HCT116 (cell line): ENCODE measurements at regions not wholly inside any gene's neighbourhood (a gene's known extent, or its start where the extent isn't known, plus 50 kb on each side); places are given as distances from the start of the nearest gene placed in this dataset.

Experiments used
- ATAC-seq: fragments of 200-7000 bp; cut with Tn5 transposase; 2 replicates; pipeline ENCODE4 v1.9.1; 2020; ENCODE audit warnings: mild to moderate bottlenecking, moderate library complexity
- BruUV-seq: library from RNA; stranded (reverse); fragments of 400-500 nt; replicated peaks from 2 replicates; lab custom pipeline; 2021; lab: Mats Ljungman, UMichigan
- CTCF ChIA-PET: fragments of 300-600 bp; sonication (Branson Sonifier 250); formaldehyde crosslinking; loops from one replicate; lab custom pipeline; 2021; ENCODE audit warnings: antibody characterized with exemption; lab: Charles Lee
- POLR2A ChIA-PET: fragments of 300-600, 350-600 bp; sonication (Branson Sonifier 250); formaldehyde crosslinking; loops from one replicate; lab custom pipeline; 2021; ENCODE audit warnings: antibody characterized with exemption; lab: Charles Lee
- RAD21 ChIA-PET, 2 experiments: fragments of 300-600 bp; sonication (Branson Sonifier 250); formaldehyde crosslinking; loops; one replicate each; lab custom pipeline; 2023; ENCODE audit warnings: low total read pairs in 2 of 2; ENCODE audit not compliant: uncharacterized antibody in 2 of 2, unreplicated experiment in 2 of 2, low non-redundant PET in 1 of 2; lab: Charles Lee
- DNase-seq: peaks from one replicate; pipeline ENCODE4 v3.0.0-alpha.2; 2010; ENCODE audit warnings: low read depth, low spot score
- H2AFZ ChIP-seq: fragments of 200-600 bp; shearing (Covaris generic), sonication (generic); 2 replicates; pipeline ENCODE4 v1.6.1; 2017; ENCODE audit warnings: low read depth, mixed run types, mixed read lengths, antibody characterized with exemption, low read length; ENCODE audit not compliant: poor library complexity, severe bottlenecking
- H3K27ac ChIP-seq: 2 replicates; pipeline ENCODE4 v1.5.1; 2012; ENCODE audit warnings: low read depth, low read length
- H3K27me3 ChIP-seq: fragments of 200-600 bp; sonication (generic); 2 replicates; pipeline ENCODE4 v1.6.1; 2016; ENCODE audit warnings: mixed run types, low read length, mixed read lengths; ENCODE audit not compliant: insufficient read depth
- H3K36me3 ChIP-seq, 2 experiments: fragments of 200-500 bp in 1 of 2; fragments of 200-600 bp in 1 of 2; sonication (Bioruptor generic) in 1 of 2; sonication (generic) in 1 of 2; 2 replicates each; pipeline versions ENCODE4 v1.5.1 to v1.6.1; 2014 to 2016; ENCODE audit warnings: low read length in 2 of 2, inconsistent platforms in 1 of 2, mixed read lengths in 1 of 2, mixed run types in 1 of 2; ENCODE audit not compliant: insufficient read depth in 2 of 2, control insufficient read depth in 1 of 2
- H3K4me1 ChIP-seq, 2 experiments: fragments of 200-600 bp in 1 of 2; sonication (generic) in 1 of 2; 2 replicates each; pipeline versions ENCODE4 v1.5.1 to v1.6.1; 2012 to 2017; ENCODE audit warnings: low read length in 2 of 2, inconsistent platforms in 1 of 2, mild to moderate bottlenecking in 1 of 2, mixed read lengths in 1 of 2, mixed run types in 1 of 2, moderate library complexity in 1 of 2; ENCODE audit not compliant: insufficient read depth in 2 of 2, control insufficient read depth in 1 of 2
- H3K4me2 ChIP-seq: fragments of 200-600 bp; sonication (generic); 2 replicates; pipeline ENCODE4 v1.6.1; 2017; ENCODE audit warnings: mixed run types, low read length, mixed read lengths
- H3K4me3 ChIP-seq, 2 experiments: fragments of 200-600 bp in 1 of 2; sonication (generic) in 1 of 2; replicated peaks in 1 of 2; 2 replicates each; pipeline ENCODE4 v1.5.1; 2011 to 2016; ENCODE audit warnings: low read length in 2 of 2, control low read depth in 1 of 2, low read depth in 1 of 2, mild to moderate bottlenecking in 1 of 2, mixed read lengths in 1 of 2, mixed run types in 1 of 2
- H3K79me2 ChIP-seq: fragments of 200-600 bp; sonication (generic); 2 replicates; pipeline ENCODE4 v1.6.1; 2017; ENCODE audit warnings: mild to moderate bottlenecking, mixed run types, low read length, moderate library complexity, mixed read lengths; ENCODE audit not compliant: insufficient read depth
- H3K9ac ChIP-seq: fragments of 200-600 bp; sonication (generic); 2 replicates; pipeline ENCODE4 v1.6.1; 2016; ENCODE audit warnings: low read length, mixed read lengths
- H3K9me2 ChIP-seq: fragments of 200-600 bp; sonication (generic), shearing (Covaris generic); 2 replicates; pipeline ENCODE4 v1.6.1; 2017; ENCODE audit warnings: mixed run types, mild to moderate bottlenecking, moderate library complexity; ENCODE audit not compliant: insufficient read depth
- H3K9me3 ChIP-seq, 2 experiments: fragments of 200-500 bp in 1 of 2; fragments of 200-600 bp in 1 of 2; sonication (Bioruptor generic) in 1 of 2; sonication (generic) in 1 of 2; 2 replicates each; pipeline ENCODE4 v1.6.1; 2014 to 2017; ENCODE audit warnings: low read length in 2 of 2, mixed read lengths in 2 of 2, inconsistent platforms in 1 of 2, low read depth in 1 of 2, mild to moderate bottlenecking in 1 of 2, mixed run types in 1 of 2, moderate library complexity in 1 of 2; ENCODE audit not compliant: control insufficient read depth in 1 of 2, insufficient read depth in 1 of 2
- H4K20me1 ChIP-seq: fragments of 200-600 bp; sonication (generic), shearing (Covaris generic); 2 replicates; pipeline ENCODE4 v1.6.1; 2017; ENCODE audit warnings: mixed run types, mild to moderate bottlenecking, moderate library complexity; ENCODE audit not compliant: insufficient read depth
- ATF3 ChIP-seq: IDR thresholded peaks from 2 replicates; pipeline ENCODE4 v1.6.1; 2012
- ELF1 ChIP-seq: IDR thresholded peaks from 2 replicates; pipeline ENCODE4 v1.6.1; 2012; ENCODE audit warnings: low read depth, borderline replicate concordance
- EZH2 ChIP-seq: fragments of 200-600 bp; sonication (generic); IDR thresholded peaks from 2 replicates; pipeline ENCODE4 v1.6.1; 2017; ENCODE audit warnings: antibody characterized with exemption, mixed run types
- FOSL1 ChIP-seq: IDR thresholded peaks from 2 replicates; pipeline ENCODE4 v1.6.1; 2012; ENCODE audit warnings: low read depth
- JUND ChIP-seq: IDR thresholded peaks from 2 replicates; pipeline ENCODE4 v1.6.1; 2012
- POLR2A ChIP-seq: IDR thresholded peaks from 2 replicates; pipeline ENCODE4 v1.7.0; 2011; ENCODE audit warnings: borderline replicate concordance; ENCODE audit not compliant: insufficient read depth, insufficient read length; ENCODE audit errors: extremely low read depth
- RAD21 ChIP-seq: IDR thresholded peaks from 2 replicates; pipeline ENCODE4 v1.6.1; 2012; ENCODE audit warnings: low read depth, mild to moderate bottlenecking
- SIN3A ChIP-seq: IDR thresholded peaks from 2 replicates; pipeline ENCODE4 v1.6.1; 2012; ENCODE audit warnings: low read depth
- SRF ChIP-seq: IDR thresholded peaks from 2 replicates; pipeline ENCODE4 v1.6.1; 2012; ENCODE audit warnings: low read depth
- TCF7L2 ChIP-seq: IDR thresholded peaks from 2 replicates; pipeline ENCODE4 v1.7.0; 2011; ENCODE audit warnings: borderline replicate concordance, inconsistent platforms; ENCODE audit not compliant: insufficient read depth, insufficient read length; ENCODE audit errors: extremely low read depth
- YY1 ChIP-seq: IDR thresholded peaks from 2 replicates; pipeline ENCODE4 v1.6.1; 2011; ENCODE audit warnings: low read length, low read depth, moderate library complexity, mild to moderate bottlenecking; ENCODE audit not compliant: insufficient replicate concordance; ENCODE audit errors: extremely low read depth
- ZFX ChIP-seq: fragments of 450-650 bp; IDR thresholded peaks from 2 replicates; pipeline ENCODE4 v1.6.1; 2017
- ZNF274 ChIP-seq: fragments of 200-500 bp; sonication (Bioruptor generic); IDR thresholded peaks from 2 replicates; pipeline ENCODE4 v1.6.1; 2014; ENCODE audit warnings: mild to moderate bottlenecking, low read depth, low read length, inconsistent platforms
- intact Hi-C: fragments of 100-400 bp; cut with micrococcal nuclease; formaldehyde crosslinking; loops from 2 replicates; pipeline ENCODE4 v1.10.0; 2022

GRCh38 chr7:131629217-131629882, 72.9 kb upstream of the PODXL start:
- Histone ChIP-seq H3K27ac (no peak overlapping the region), H3K27me3 (no peaks in the 10 kb centered on the region), H3K9me2 (no peaks in the 10 kb centered on the region), H3K9ac (no peak overlapping the region), H3K36me3 (no peaks in the 10 kb centered on the region), H3K9me3 (no peaks in the 10 kb centered on the region), H2AFZ (no peak overlapping the region), H3K79me2 (no peaks in the 10 kb centered on the region), H3K4me3 (no peak overlapping the region), H4K20me1 (no peaks in the 10 kb centered on the region), H3K4me2 (peak overlapping the region; percentile 28), H3K4me1 (peaks cover 0 to 38% of the 10 kb centered on the region in 2 experiments; a peak in 3 of 4 replicates)
- DNase-seq (no peak), ATAC-seq (no peak)
- TF ChIP-seq ELF1 (no peak), RAD21 (no peak), ZNF274 (no peak), ATF3 (no peak), YY1 (no peak), SIN3A (no peak), JUND (peak; percentile 54; the same call in 1 of the 2 replicates), POLR2A (no peak), EZH2 (no peak), FOSL1 (peak; percentile 45; the same call in 1 of the 2 replicates), ZFX (no peak), SRF (no peak), TCF7L2 (no peak)
- intact Hi-C loops, result no loop called here
- BruUV-seq, result no TSS peak
- POLR2A ChIA-PET, result no interaction called here
- CTCF ChIA-PET, result no interaction called here
- RAD21 ChIA-PET, result no interaction called here
